WI38 (cell line): ENCODE measurements at regions not wholly inside any gene's neighbourhood (a gene's known extent, or its start where the extent isn't known, plus 50 kb on each side); places are given as distances from the start of the nearest gene placed in this dataset.

ENCODE experiments used
- H3K4me3 ChIP-seq: 2 replicates; pipeline ENCODE4 v1.5.1; 2011; ENCODE audit warnings: low read depth, mild to moderate bottlenecking, control low read depth, low read length
- TF ChIP-seq, protein P1 (sequence below): IDR thresholded peaks from 2 replicates; pipeline ENCODE4 v1.5.1; 2012; ENCODE audit warnings: low read depth, mild to moderate bottlenecking, control low read depth, low read length

DNA sequence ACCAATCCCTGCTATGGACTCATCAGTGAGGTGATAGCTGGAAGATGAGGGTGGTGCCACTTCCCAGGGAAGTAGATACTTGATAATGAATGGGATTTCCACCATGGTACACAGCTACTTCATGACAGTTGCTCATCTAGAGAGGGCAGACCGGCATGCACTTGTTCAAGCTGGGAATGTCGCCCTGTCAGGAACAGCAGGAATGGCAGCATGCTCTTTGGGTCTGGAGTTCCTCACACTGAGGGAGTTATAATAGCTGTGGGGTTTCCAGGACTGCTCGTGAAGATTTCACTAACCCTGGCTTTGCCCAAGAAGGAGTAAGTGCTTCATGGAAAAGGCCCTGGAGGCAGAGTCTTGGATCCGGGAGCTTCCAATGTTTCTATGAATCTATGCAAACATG is 129.2 kb downstream of the PSMG1 start:
- H3K4me3 ChIP-seq = no peak overlapping the region
- TF ChIP-seq, protein P1, sequence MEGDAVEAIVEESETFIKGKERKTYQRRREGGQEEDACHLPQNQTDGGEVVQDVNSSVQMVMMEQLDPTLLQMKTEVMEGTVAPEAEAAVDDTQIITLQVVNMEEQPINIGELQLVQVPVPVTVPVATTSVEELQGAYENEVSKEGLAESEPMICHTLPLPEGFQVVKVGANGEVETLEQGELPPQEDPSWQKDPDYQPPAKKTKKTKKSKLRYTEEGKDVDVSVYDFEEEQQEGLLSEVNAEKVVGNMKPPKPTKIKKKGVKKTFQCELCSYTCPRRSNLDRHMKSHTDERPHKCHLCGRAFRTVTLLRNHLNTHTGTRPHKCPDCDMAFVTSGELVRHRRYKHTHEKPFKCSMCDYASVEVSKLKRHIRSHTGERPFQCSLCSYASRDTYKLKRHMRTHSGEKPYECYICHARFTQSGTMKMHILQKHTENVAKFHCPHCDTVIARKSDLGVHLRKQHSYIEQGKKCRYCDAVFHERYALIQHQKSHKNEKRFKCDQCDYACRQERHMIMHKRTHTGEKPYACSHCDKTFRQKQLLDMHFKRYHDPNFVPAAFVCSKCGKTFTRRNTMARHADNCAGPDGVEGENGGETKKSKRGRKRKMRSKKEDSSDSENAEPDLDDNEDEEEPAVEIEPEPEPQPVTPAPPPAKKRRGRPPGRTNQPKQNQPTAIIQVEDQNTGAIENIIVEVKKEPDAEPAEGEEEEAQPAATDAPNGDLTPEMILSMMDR = no peak

DNA sequence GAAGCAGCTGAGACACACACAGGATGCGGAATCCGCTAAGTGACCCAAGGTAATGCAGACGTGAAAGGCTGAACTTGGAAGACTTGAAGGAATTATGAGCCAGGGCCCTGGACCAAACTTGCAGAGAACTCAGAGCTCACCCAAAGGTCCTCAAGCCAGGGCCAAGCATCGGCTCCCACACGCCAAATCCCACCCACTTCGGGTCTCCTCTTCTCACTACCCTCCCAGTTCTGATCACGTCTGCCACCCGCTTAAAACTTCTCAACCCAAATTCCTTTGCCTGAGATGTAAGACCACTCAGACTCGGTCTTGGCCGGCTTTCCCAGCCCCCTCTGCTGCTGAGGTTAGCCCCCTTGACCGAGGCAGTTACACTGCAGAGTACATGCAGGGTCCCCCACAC is 130.1 kb downstream of the PSMG1 start:
- TF ChIP-seq, protein P1 = no peak
- H3K4me3 ChIP-seq = no peak overlapping the region

DNA sequence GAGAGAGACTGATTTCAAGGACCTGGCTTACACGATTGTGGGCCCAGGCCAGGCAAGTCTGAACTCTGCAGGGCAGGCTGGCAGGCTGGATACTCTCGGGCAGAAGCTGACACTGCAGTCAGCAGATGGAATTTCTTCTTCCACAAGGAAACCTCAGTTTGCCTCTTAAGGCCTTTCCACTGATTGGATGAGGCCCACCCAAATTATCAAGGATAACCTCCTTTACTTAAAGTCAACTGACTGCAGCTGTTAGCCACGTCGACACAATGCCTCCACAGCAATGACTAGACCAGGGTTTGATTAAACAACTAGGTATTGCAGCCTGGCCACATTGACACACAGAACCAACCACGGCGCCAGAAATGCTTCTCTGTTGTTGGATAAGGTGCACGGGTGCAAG is 130.5 kb downstream of the PSMG1 start:
- H3K4me3 ChIP-seq = no peak overlapping the region
- TF ChIP-seq, protein P1 = no peak

DNA sequence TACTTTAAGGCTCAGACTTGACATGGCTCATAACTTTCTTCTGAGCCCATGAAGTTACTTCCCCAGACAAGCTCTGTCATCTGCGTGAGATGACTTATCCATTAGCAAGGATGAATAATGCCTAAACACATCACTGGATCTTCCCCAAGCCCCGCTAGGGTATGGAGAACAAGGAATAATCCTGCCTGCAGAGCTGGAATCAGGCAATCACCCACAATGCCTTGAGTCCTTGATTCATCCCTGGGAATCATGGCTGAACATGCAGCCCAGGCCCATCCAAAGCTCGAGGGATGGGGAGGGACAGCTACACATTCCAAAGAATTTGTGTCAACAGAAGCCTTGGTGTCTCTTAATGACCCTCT is 131.7 kb downstream of the PSMG1 start:
- TF ChIP-seq, protein P1 = no peak

DNA sequence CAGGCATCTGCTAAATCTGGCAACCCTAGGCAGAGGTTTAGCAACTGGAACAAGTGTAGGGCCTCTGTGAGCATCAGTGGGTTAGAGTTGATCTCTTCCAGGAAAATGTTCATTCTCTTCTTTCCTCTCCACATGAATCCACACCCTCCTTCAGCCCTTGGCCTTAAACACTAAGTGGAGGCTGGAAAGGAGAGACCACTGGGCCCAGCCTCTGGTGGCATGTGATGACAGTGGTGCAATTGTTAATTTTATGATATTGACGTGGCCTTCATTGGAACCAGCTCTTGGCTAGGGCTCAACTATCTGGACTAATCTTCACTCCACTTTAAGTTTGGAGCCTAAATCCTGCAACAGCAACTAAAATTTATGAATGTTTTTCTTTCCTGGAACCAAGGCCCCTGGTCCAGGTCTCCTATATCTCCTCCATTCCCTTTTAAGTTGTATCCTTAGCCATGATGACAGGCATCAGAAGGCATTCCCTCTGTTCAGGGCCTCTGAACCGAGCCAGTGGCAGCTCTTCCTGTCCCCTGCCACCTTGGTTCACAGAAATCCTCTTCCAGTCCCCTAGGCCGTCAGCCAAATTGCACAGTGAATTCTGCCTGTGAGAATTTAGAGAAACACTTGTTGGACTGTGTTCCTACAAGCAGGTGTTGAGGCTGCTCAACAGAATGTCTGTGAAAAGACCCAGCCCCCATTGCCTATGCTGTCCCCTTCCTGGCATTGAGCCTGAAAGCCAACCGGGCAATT is 132.2 kb downstream of the PSMG1 start:
- TF ChIP-seq, protein P1 = no peak
- H3K4me3 ChIP-seq = no peak overlapping the region

More for the DNA sequence above, 131.7 kb downstream of the PSMG1 start:
- no peak overlapping the region for H3K4me3 ChIP-seq

DNA sequence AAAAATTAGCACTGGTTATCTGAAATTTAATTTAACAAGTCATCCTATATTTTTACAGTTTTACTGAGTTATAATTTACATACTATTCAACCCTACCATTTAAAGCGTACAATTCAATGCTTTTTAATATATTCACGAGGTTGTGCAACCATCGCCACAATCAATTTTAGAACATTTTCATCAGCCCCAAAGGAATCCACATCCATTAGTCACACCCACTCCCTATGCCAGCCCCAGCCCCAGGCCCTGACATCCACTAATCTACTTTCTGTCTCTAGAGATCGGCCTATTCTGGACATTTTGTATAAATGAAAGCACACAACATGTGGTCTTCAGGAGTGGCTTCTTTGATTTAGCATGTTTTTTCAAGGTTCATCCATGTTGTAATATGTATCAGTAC is 134.7 kb downstream of the PSMG1 start:
- TF ChIP-seq, protein P1 = no peak

DNA sequence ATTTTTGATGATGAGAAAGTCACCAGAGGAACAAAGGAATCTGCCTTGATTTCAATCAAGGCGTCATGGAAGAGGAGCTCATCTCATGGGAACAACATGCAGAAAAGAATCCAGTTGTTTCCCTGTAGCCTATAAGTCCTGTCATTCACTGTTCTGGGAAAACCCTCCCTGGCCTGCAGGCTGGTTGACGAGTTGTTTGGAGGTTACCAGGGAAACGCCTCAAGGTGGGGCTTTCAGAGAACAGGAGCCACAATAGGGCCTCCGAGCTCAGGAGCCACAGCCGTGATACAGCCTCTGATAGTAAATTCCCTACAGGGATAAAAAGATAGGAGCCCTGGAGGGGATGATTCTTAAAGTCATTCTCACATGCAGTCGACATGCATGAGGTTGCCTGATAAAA is 135.2 kb downstream of the PSMG1 start:
- TF ChIP-seq, protein P1 = no peak
- H3K4me3 ChIP-seq = no peak overlapping the region

More for the DNA sequence above, 134.7 kb downstream of the PSMG1 start:
- H3K4me3 ChIP-seq = no peak overlapping the region
